Keratinocyte (primary cell): ENCODE measurements at regions not wholly inside any gene's neighbourhood (a gene's known extent, or its start where the extent isn't known, plus 50 kb on each side); places are given as distances from the start of the nearest gene placed in this dataset.

ENCODE experiments used
- DNase-seq: peaks from one replicate; pipeline ENCODE4 v3.0.0-alpha.2; 2011; ENCODE audit warnings: low read depth, missing footprints, low spot score
- FAIRE-seq: peaks from 2 replicates; lab custom pipeline; 2011; peaks lifted over from hg19 to GRCh38; lab: Jason Lieb, UNC
- H2AFZ ChIP-seq: 2 replicates; pipeline ENCODE4 v1.6.0; 2012; ENCODE audit warnings: low read length, control low read depth, inconsistent platforms; ENCODE audit not compliant: control insufficient read depth
- H3K27ac ChIP-seq: 2 replicates; pipeline ENCODE4 v1.5.1; 2011; ENCODE audit warnings: low read length; ENCODE audit not compliant: control insufficient read depth, insufficient read depth
- H3K27me3 ChIP-seq: 3 replicates; pipeline ENCODE4 v1.6.0; 2011; ENCODE audit warnings: low read length; ENCODE audit not compliant: control insufficient read depth, insufficient read depth; ENCODE audit errors: extremely low read depth
- H3K36me3 ChIP-seq, 2 experiments: 2 replicates in 1 of 2; 3 replicates in 1 of 2; pipeline ENCODE4 v1.5.1; 2011; ENCODE audit warnings: low read length in 2 of 2, mild to moderate bottlenecking in 1 of 2; ENCODE audit not compliant: control insufficient read depth in 2 of 2, insufficient read depth in 2 of 2; ENCODE audit errors: extremely low read depth in 1 of 2
- H3K4me1 ChIP-seq: 3 replicates; pipeline ENCODE4 v1.5.1; 2011; ENCODE audit warnings: low read length; ENCODE audit not compliant: control insufficient read depth, insufficient read depth; ENCODE audit errors: extremely low read depth
- H3K4me2 ChIP-seq: 3 replicates; pipeline ENCODE4 v1.6.0; 2011; ENCODE audit warnings: low read depth, low read length; ENCODE audit not compliant: control insufficient read depth, insufficient read depth; ENCODE audit errors: extremely low read depth
- H3K4me3 ChIP-seq, 3 experiments: fragments of 200-600 bp in 1 of 3; sonication (generic) in 1 of 3; 2 replicates in 2 of 3; 3 replicates in 1 of 3; pipeline ENCODE4 v1.5.1; 2011 to 2016; ENCODE audit warnings: low read length in 3 of 3, mild to moderate bottlenecking in 3 of 3, control low read depth in 2 of 3, inconsistent platforms in 1 of 3, low read depth in 1 of 3, mixed read lengths in 1 of 3, mixed run types in 1 of 3, moderate library complexity in 1 of 3; ENCODE audit not compliant: control insufficient read depth in 2 of 3, insufficient read depth in 2 of 3; ENCODE audit errors: extremely low read depth in 1 of 3
- H3K79me2 ChIP-seq: 2 replicates; pipeline ENCODE4 v1.6.0; 2012; ENCODE audit warnings: low read length; ENCODE audit not compliant: control insufficient read depth, insufficient read depth
- H3K9ac ChIP-seq: 3 replicates; pipeline ENCODE4 v1.6.0; 2011; ENCODE audit warnings: low read length; ENCODE audit not compliant: control insufficient read depth, insufficient read depth; ENCODE audit errors: extremely low read depth
- H3K9me1 ChIP-seq: 3 replicates; pipeline ENCODE4 v1.6.0; 2011; ENCODE audit warnings: low read length; ENCODE audit not compliant: control insufficient read depth, insufficient read depth; ENCODE audit errors: extremely low read depth
- H3K9me3 ChIP-seq: 2 replicates; pipeline ENCODE4 v1.5.1; 2012; ENCODE audit warnings: low read depth, low read length; ENCODE audit not compliant: control insufficient read depth
- H4K20me1 ChIP-seq: 3 replicates; pipeline ENCODE4 v1.6.0; 2011; ENCODE audit warnings: low read length; ENCODE audit not compliant: control insufficient read depth, insufficient read depth; ENCODE audit errors: extremely low read depth
- CTCF ChIP-seq, 3 experiments: IDR thresholded peaks in 1 of 3; conservative IDR thresholded peaks in 1 of 3; optimal IDR thresholded peaks in 1 of 3; 2 replicates in 2 of 3; 3 replicates in 1 of 3; pipeline versions ENCODE3 to v1.5.1; 2011; ENCODE audit warnings: low read length in 3 of 3, mild to moderate bottlenecking in 3 of 3, moderate library complexity in 2 of 3, control low read depth in 1 of 3, inconsistent platforms in 1 of 3; ENCODE audit not compliant: insufficient read depth in 2 of 3; ENCODE audit errors: extremely low read depth in 1 of 3
- EZH2 ChIP-seq: IDR thresholded peaks from one replicate; pipeline ENCODE4 v1.6.1; 2012; ENCODE audit warnings: inconsistent platforms, mild to moderate bottlenecking, low read length, moderate library complexity
- dilution Hi-C: fragments of 300-500 bp; cut with MboI; formaldehyde crosslinking; loops from one replicate; pipeline ENCODE4 v1.7.0; 2020; ENCODE audit warnings: low sequenced_read_pairs; ENCODE audit not compliant: extremely low pct_ligation_motif_present

GRCh38 chr6:140049251-140049650, 674.8 kb upstream of the CITED2 start:
- DNase-seq = no peak
- no peak overlapping the region for H3K9ac ChIP-seq
- no peaks in the 10 kb centered on the region for H3K36me3 ChIP-seq

GRCh38 chr6:140048202-140048790, 673.8 kb upstream of the CITED2 start:
- Histone ChIP-seq H3K9me3 (no peaks in the 10 kb centered on the region), H3K27me3 (no peaks in the 10 kb centered on the region), H3K36me3 (no peaks in the 10 kb centered on the region), H3K4me3 (no peak overlapping the region), H4K20me1 (no peaks in the 10 kb centered on the region), H3K79me2 (no peaks in the 10 kb centered on the region), H3K9me1 (no peaks in the 10 kb centered on the region), H2AFZ (no peak overlapping the region), H3K9ac (no peak overlapping the region), H3K27ac (no peak overlapping the region), H3K4me1 (peaks cover 42% of the 10 kb centered on the region), H3K4me2 (no peak overlapping the region)
- FAIRE-seq = no peak
- dilution Hi-C loops = no loop called here
- TF ChIP-seq EZH2 = no peak
- no peak for TF ChIP-seq CTCF (optimal IDR thresholded peaks at IDR 0.05 in 1 of 3, IDR thresholded peaks at IDR 0.05 in 1 of 3, conservative IDR thresholded peaks at IDR 0.05 in 1 of 3; ENCODE audit: extremely low read depth in 1 of 3, insufficient read depth in 2 of 3, low read length in 3 of 3)
- no peak for DNase-seq

More at GRCh38 chr6:140049251-140049650, 674.8 kb upstream of the CITED2 start:
- Histone ChIP-seq H3K79me2 (no peaks in the 10 kb centered on the region), H3K4me1 (peaks cover 36% of the 10 kb centered on the region), H3K4me2 (no peak overlapping the region), H3K27me3 (no peaks in the 10 kb centered on the region), H3K27ac (no peak overlapping the region), H4K20me1 (no peaks in the 10 kb centered on the region), H2AFZ (no peak overlapping the region), H3K4me3 (no peak overlapping the region), H3K9me3 (no peaks in the 10 kb centered on the region), H3K9me1 (no peaks in the 10 kb centered on the region)
- dilution Hi-C loops = no loop called here
- TF ChIP-seq CTCF (optimal IDR thresholded peaks at IDR 0.05 in 1 of 3, IDR thresholded peaks at IDR 0.05 in 1 of 3, conservative IDR thresholded peaks at IDR 0.05 in 1 of 3; ENCODE audit: extremely low read depth in 1 of 3, insufficient read depth in 2 of 3, low read length in 3 of 3) (no peak), EZH2 (no peak)
- FAIRE-seq = no peak
